Mesenchymal stem cell (in vitro differentiated cells and primary cell): ENCODE measurements at regions not wholly inside any gene's neighbourhood (a gene's known extent, or its start where the extent isn't known, plus 50 kb on each side); places are given as distances from the start of the nearest gene placed in this dataset.
"Not testable (repeated sequence)": the region's sequence is repeated elsewhere in the genome, so short reads cannot be mapped to it uniquely, and the experiment has no call there.

ENCODE experiments used
- DNase-seq: peaks from one replicate; pipeline ENCODE4 v3.0.0-alpha.2; 2013
- H2AFZ ChIP-seq: one replicate; pipeline ENCODE4 v1.6.1; 2013; ENCODE audit warnings: low read depth, mild to moderate bottlenecking, control low read depth, inconsistent platforms, low read length, moderate library complexity
- H2AK5ac ChIP-seq: 2 replicates; pipeline ENCODE4 v1.6.1; 2013; ENCODE audit warnings: low read length, moderate library complexity, mild to moderate bottlenecking, inconsistent platforms; ENCODE audit not compliant: severe bottlenecking
- H2BK120ac ChIP-seq: one replicate; pipeline ENCODE4 v1.6.1; 2013; ENCODE audit warnings: low read depth, mild to moderate bottlenecking, inconsistent platforms, low read length, moderate library complexity
- H2BK12ac ChIP-seq, 2 experiments: one replicate each; pipeline ENCODE4 v1.6.1; 2013; ENCODE audit warnings: inconsistent platforms in 2 of 2, low read length in 2 of 2, mild to moderate bottlenecking in 2 of 2, moderate library complexity in 2 of 2, control low read depth in 1 of 2
- H2BK15ac ChIP-seq: one replicate; pipeline ENCODE4 v1.6.1; 2013; ENCODE audit warnings: mild to moderate bottlenecking, low read depth, inconsistent platforms; ENCODE audit not compliant: poor library complexity, severe bottlenecking
- H2BK5ac ChIP-seq: 2 replicates; pipeline ENCODE4 v1.6.1; 2013; ENCODE audit warnings: low read depth, mild to moderate bottlenecking, low read length, control low read depth, inconsistent platforms; ENCODE audit not compliant: poor library complexity, severe bottlenecking
- H3K14ac ChIP-seq, 2 experiments: one replicate each; pipeline ENCODE4 v1.6.1; 2013; ENCODE audit warnings: inconsistent platforms in 2 of 2, low read length in 2 of 2, control low read depth in 1 of 2, mild to moderate bottlenecking in 1 of 2, moderate library complexity in 1 of 2
- H3K18ac ChIP-seq, 2 experiments: one replicate each; pipeline ENCODE4 v1.6.1; 2013; ENCODE audit warnings: inconsistent platforms in 2 of 2, low read length in 2 of 2, control low read depth in 1 of 2, low read depth in 1 of 2, mild to moderate bottlenecking in 1 of 2
- H3K23ac ChIP-seq, 2 experiments: one replicate each; pipeline ENCODE4 v1.6.1; 2013; ENCODE audit warnings: inconsistent platforms in 2 of 2, low read length in 2 of 2, mild to moderate bottlenecking in 2 of 2, moderate library complexity in 2 of 2, control low read depth in 1 of 2
- H3K27ac ChIP-seq: 2 replicates; pipeline ENCODE4 v1.5.1; 2013; ENCODE audit warnings: mild to moderate bottlenecking, moderate library complexity, low read length, control low read depth, inconsistent platforms; ENCODE audit not compliant: poor library complexity, severe bottlenecking
- H3K27me3 ChIP-seq, 2 experiments: 2 replicates each; pipeline versions ENCODE4 v1.6.1 to v1.7.0; 2013; ENCODE audit warnings: low read length in 2 of 2, mild to moderate bottlenecking in 2 of 2, moderate library complexity in 2 of 2, control low read depth in 1 of 2, inconsistent platforms in 1 of 2; ENCODE audit not compliant: control insufficient read depth in 1 of 2, insufficient read depth in 1 of 2
- H3K36me3 ChIP-seq, 2 experiments: 2 replicates each; pipeline versions ENCODE4 v1.6.1 to v1.7.0; 2013; ENCODE audit warnings: low read length in 2 of 2, control low read depth in 1 of 2, inconsistent platforms in 1 of 2, low read depth in 1 of 2, mild to moderate bottlenecking in 1 of 2; ENCODE audit not compliant: insufficient read depth in 2 of 2, control insufficient read depth in 1 of 2
- H3K4ac ChIP-seq, 2 experiments: one replicate each; pipeline ENCODE4 v1.6.1; 2013; ENCODE audit warnings: inconsistent platforms in 2 of 2, low read length in 2 of 2, mild to moderate bottlenecking in 2 of 2, moderate library complexity in 2 of 2, control low read depth in 1 of 2, low read depth in 1 of 2
- H3K4me1 ChIP-seq: 2 replicates; pipeline ENCODE4 v1.6.1; 2013; ENCODE audit warnings: low read depth, low read length, control low read depth; ENCODE audit not compliant: control insufficient read depth, insufficient read depth
- H3K4me2 ChIP-seq: 2 replicates; pipeline ENCODE4 v1.6.1; 2013; ENCODE audit warnings: low read length, mild to moderate bottlenecking, inconsistent platforms; ENCODE audit not compliant: poor library complexity, severe bottlenecking
- H3K4me3 ChIP-seq, 2 experiments: 2 replicates each; pipeline versions ENCODE4 v1.5.1 to v1.7.0; 2013; ENCODE audit warnings: low read length in 2 of 2, mild to moderate bottlenecking in 2 of 2, control low read depth in 1 of 2, low read depth in 1 of 2; ENCODE audit not compliant: insufficient read depth in 1 of 2
- H3K79me1 ChIP-seq: replicated peaks from 2 replicates; pipeline ENCODE4 v1.6.1; 2013; ENCODE audit warnings: mild to moderate bottlenecking, control low read depth, low read length, inconsistent platforms; ENCODE audit not compliant: poor library complexity, severe bottlenecking
- H3K9ac ChIP-seq: 2 replicates; pipeline ENCODE4 v1.7.0; 2013; ENCODE audit warnings: mild to moderate bottlenecking, low read length, moderate library complexity
- H3K9me3 ChIP-seq: 2 replicates; pipeline ENCODE4 v1.7.0; 2013; ENCODE audit warnings: mild to moderate bottlenecking, low read length; ENCODE audit not compliant: control insufficient read depth
- H4K8ac ChIP-seq: one replicate; pipeline ENCODE4 v1.6.1; 2013; ENCODE audit warnings: inconsistent platforms, mild to moderate bottlenecking, low read length, moderate library complexity
- H4K91ac ChIP-seq: one replicate; pipeline ENCODE4 v1.6.1; 2013; ENCODE audit warnings: mild to moderate bottlenecking, low read length, inconsistent platforms
- WGBS: methylation state at CpG from one replicate; pipeline ENCODE4 v1.1.7; 2013; ENCODE audit warnings: mixed read lengths; 5-methylcytosine and 5-hydroxymethylcytosine counted together

GRCh38 chr22:22193923-22194322, 50.7 kb upstream of the VPREB1 start:
- Histone ChIP-seq H3K27ac (no peak overlapping the region), H3K23ac (no peak overlapping the region), H2BK15ac (no peak overlapping the region), H3K4ac (no peak overlapping the region), H2AFZ (no peak overlapping the region), H2BK12ac (no peak overlapping the region), H2BK120ac (no peak overlapping the region), H3K27me3 (peaks cover 24 to 37% of the 10 kb centered on the region in 2 experiments), H4K8ac (no peak overlapping the region), H2BK5ac (no peak overlapping the region), H3K79me1 (no peaks in the 10 kb centered on the region), H3K9ac (no peak overlapping the region), H3K4me1 (no peaks in the 10 kb centered on the region), H3K4me2 (no peak overlapping the region), H4K91ac (no peak overlapping the region), H3K9me3 (no peaks in the 10 kb centered on the region), H3K4me3 (no peak overlapping the region), H3K36me3 (no peaks in the 10 kb centered on the region), H3K18ac (no peak overlapping the region), H3K14ac (no peak overlapping the region), H2AK5ac (no peak overlapping the region)
- WGBS, result 88% methylated on average over 2 of the region's 2 CpGs
- no peak for DNase-seq

GRCh38 chr22:22193462-22193861, 51.1 kb upstream of the VPREB1 start:
- not testable (repeated sequence) for H3K9ac ChIP-seq, H2AK5ac ChIP-seq, H3K36me3 ChIP-seq, H2BK5ac ChIP-seq, H2AFZ ChIP-seq, H3K23ac ChIP-seq, H3K4me2 ChIP-seq, DNase-seq, H2BK12ac ChIP-seq, H4K8ac ChIP-seq, H3K14ac ChIP-seq, H3K4me3 ChIP-seq, H3K79me1 ChIP-seq, H3K4me1 ChIP-seq, H2BK15ac ChIP-seq, H3K18ac ChIP-seq, H4K91ac ChIP-seq, H3K4ac ChIP-seq, H3K9me3 ChIP-seq, H3K27ac ChIP-seq, H2BK120ac ChIP-seq
- WGBS, result 50% methylated on average over 1 of the region's 4 CpGs
- H3K27me3 ChIP-seq, result peaks cover 19 to 32% of the 10 kb centered on the region in 2 experiments

- not testable (repeated sequence) for H2BK15ac ChIP-seq, H3K79me1 ChIP-seq, H3K36me3 ChIP-seq, H3K4me1 ChIP-seq, H2BK12ac ChIP-seq, H2AFZ ChIP-seq, H4K91ac ChIP-seq, H3K23ac ChIP-seq, H3K9me3 ChIP-seq, H3K4ac ChIP-seq, H2AK5ac ChIP-seq, H2BK120ac ChIP-seq, H3K4me3 ChIP-seq, H3K27ac ChIP-seq, DNase-seq, H3K4me2 ChIP-seq, H3K18ac ChIP-seq, H2BK5ac ChIP-seq, H3K14ac ChIP-seq, H3K9ac ChIP-seq, H4K8ac ChIP-seq
- peaks cover 15 to 28% of the 10 kb centered on the region in 2 experiments for H3K27me3 ChIP-seq
- no CpG with 5 or more reads among the region's 4 CpGs for WGBS
Measured at GRCh38 chr22:22193006-22193405, 51.6 kb upstream of the VPREB1 start.

- H3K4ac ChIP-seq, H3K18ac ChIP-seq, H2BK120ac ChIP-seq, H3K4me2 ChIP-seq, H2BK15ac ChIP-seq, DNase-seq, H4K91ac ChIP-seq, H2AFZ ChIP-seq, H2BK12ac ChIP-seq, H3K4me3 ChIP-seq, H3K9ac ChIP-seq, H2BK5ac ChIP-seq, H3K9me3 ChIP-seq, H3K14ac ChIP-seq, H3K23ac ChIP-seq, H3K36me3 ChIP-seq, H4K8ac ChIP-seq, H3K79me1 ChIP-seq, H2AK5ac ChIP-seq, H3K27ac ChIP-seq, H3K4me1 ChIP-seq: not testable (repeated sequence)
- H3K27me3 ChIP-seq, result peaks cover 12 to 29% of the 10 kb centered on the region in 2 experiments
- WGBS, result no CpG with 5 or more reads among the region's 4 CpGs
Measured at GRCh38 chr22:22189796-22190195, 54.8 kb upstream of the VPREB1 start.
